ENCODE measurements at regions not wholly inside any gene's neighbourhood (a gene's known extent, or its start where the extent isn't known, plus 50 kb on each side); places are given as distances from the start of the nearest gene placed in this dataset.

DNA sequence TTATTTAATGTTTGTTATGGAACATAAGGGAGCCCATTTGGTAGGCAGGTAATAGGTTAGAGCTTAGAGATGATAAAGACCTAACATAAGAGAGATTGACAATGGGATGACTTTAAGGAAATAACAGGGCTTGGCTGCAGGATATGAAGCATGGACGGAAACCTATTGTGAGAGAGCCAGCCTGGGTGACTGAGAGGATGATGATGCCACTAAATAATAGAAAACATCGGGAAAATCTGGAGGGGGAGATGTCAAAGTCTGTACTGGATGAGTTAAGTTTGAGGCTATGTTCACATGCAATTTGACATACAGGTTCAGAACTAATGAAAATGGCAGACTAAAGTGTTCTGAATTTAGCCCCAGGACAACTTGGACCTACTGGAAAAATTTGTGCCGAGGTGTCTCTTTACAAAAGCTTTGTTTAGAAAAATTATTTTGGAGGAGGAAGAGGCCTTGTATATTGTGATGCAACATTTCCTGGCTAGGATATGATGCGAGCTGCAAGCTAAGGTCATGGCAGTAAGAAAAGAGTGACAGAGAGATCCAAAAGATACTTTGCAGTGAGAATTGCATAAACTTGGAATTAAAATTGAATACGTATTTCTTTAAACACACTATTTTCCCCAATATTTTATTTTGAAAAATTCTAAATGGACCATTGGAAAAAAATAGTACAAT is 339.3 kb upstream of the PLET1 start:
- no peak for TF ChIP-seq POLR2AphosphoS5 (IDR thresholded peaks at IDR 0.05)
- WGBS, 2 donors (ENCODE audit: low coverage in 1 of 2), result 68 to 76% methylated on average over 5 of the region's 5 CpGs
- Histone ChIP-seq H3K36me3 (no peaks in the 10 kb centered on the region), H3K27me3 (no peaks in the 10 kb centered on the region), H3K4me1 (no peaks in the 10 kb centered on the region), H3K27ac (no peak overlapping the region), H3K4me3 (no peak overlapping the region), H3K9me3 (no peaks in the 10 kb centered on the region)
- intact Hi-C loops (cut with DNase I; ENCODE audit: low total_unique reads), result no loop called here
- in situ Hi-C loops (cut with MboI; ENCODE audit: low pct_ligation_motif_present in 1 of 4, low pct_unique_long_range_greater_than_20kb in 1 of 4, low sequenced_read_pairs in 3 of 4), result loop anchor here (25.0 kb wide), 2 partner anchors 113 to 512 kb away; no protein-coding TSS in a partner anchor
- DNase-seq, result no peak

DNA sequence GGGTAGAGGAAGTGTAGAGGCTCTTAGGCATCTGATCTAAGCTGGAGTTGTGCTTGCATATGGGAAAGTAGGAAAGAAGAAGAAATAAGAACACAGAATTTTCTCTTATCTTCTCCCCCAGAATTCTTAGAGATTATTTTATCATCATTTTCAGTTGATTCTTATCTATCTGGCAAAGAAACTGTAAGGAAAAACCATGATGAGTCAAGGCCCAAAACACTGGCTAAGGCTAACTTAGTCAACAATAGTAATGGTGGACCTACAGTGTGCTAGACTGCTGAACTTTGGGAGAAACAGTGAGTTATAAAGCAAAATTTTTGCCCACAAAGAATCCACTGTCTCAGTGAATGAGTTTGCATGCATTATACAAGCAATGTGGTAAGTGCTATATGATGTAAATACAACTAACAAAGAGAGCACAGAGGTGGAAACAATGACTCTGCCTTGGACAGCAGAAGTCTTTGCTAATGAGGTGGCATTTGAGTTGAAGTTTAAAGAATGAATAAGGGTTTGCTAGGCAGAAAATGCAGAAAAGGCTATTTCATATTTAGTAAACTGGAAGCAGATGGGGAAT is 344.5 kb upstream of the PLET1 start:
- Histone ChIP-seq H3K4me3 (no peak overlapping the region), H3K27me3 (no peaks in the 10 kb centered on the region), H3K27ac (no peak overlapping the region), H3K9me3 (no peaks in the 10 kb centered on the region), H3K4me1 (no peaks in the 10 kb centered on the region), H3K36me3 (no peaks in the 10 kb centered on the region)
- DNase-seq, result no peak
- intact Hi-C loops (cut with DNase I; ENCODE audit: low total_unique reads), result no loop called here
- in situ Hi-C loops (cut with MboI; ENCODE audit: low pct_ligation_motif_present in 1 of 4, low pct_unique_long_range_greater_than_20kb in 1 of 4, low sequenced_read_pairs in 3 of 4), result no loop called here
- TF ChIP-seq, protein P1, sequence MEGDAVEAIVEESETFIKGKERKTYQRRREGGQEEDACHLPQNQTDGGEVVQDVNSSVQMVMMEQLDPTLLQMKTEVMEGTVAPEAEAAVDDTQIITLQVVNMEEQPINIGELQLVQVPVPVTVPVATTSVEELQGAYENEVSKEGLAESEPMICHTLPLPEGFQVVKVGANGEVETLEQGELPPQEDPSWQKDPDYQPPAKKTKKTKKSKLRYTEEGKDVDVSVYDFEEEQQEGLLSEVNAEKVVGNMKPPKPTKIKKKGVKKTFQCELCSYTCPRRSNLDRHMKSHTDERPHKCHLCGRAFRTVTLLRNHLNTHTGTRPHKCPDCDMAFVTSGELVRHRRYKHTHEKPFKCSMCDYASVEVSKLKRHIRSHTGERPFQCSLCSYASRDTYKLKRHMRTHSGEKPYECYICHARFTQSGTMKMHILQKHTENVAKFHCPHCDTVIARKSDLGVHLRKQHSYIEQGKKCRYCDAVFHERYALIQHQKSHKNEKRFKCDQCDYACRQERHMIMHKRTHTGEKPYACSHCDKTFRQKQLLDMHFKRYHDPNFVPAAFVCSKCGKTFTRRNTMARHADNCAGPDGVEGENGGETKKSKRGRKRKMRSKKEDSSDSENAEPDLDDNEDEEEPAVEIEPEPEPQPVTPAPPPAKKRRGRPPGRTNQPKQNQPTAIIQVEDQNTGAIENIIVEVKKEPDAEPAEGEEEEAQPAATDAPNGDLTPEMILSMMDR (IDR thresholded peaks at IDR 0.05), result no peak
- TF ChIP-seq POLR2AphosphoS5 (IDR thresholded peaks at IDR 0.05), result no peak
- no peak for TF ChIP-seq POLR2A (IDR thresholded peaks at IDR 0.05)
- TF ChIP-seq EP300 (IDR thresholded peaks at IDR 0.05; ENCODE audit: low read depth), result no peak

- Histone ChIP-seq H3K36me3 (no peaks in the 10 kb centered on the region), H3K27ac (no peak overlapping the region), H3K4me3 (no peak overlapping the region), H3K9me3 (no peaks in the 10 kb centered on the region), H3K27me3 (no peaks in the 10 kb centered on the region), H3K4me1 (peaks cover 0 to 3% (median 0%) of the 10 kb centered on the region in 4 donors)
- in situ Hi-C loops (cut with MboI; ENCODE audit: low pct_ligation_motif_present in 1 of 4, low pct_unique_long_range_greater_than_20kb in 1 of 4, low sequenced_read_pairs in 3 of 4) (no loop called here), intact Hi-C loops (cut with DNase I; ENCODE audit: low total_unique reads) (no loop called here)
- 85 to 88% methylated on average over 2 of the region's 2 CpGs for WGBS, 2 donors (ENCODE audit: low coverage in 1 of 2)
- TF ChIP-seq POLR2A (IDR thresholded peaks at IDR 0.05), result no peak
- TF ChIP-seq POLR2AphosphoS5 (IDR thresholded peaks at IDR 0.05), result no peak
- no peak for TF ChIP-seq EP300 (IDR thresholded peaks at IDR 0.05; ENCODE audit: low read depth)
- TF ChIP-seq, protein P1 (IDR thresholded peaks at IDR 0.05), result no peak
- no peak for DNase-seq
Observed at GRCh38 chr11:112606656-112607055, 346.0 kb upstream of the PLET1 start.

DNA sequence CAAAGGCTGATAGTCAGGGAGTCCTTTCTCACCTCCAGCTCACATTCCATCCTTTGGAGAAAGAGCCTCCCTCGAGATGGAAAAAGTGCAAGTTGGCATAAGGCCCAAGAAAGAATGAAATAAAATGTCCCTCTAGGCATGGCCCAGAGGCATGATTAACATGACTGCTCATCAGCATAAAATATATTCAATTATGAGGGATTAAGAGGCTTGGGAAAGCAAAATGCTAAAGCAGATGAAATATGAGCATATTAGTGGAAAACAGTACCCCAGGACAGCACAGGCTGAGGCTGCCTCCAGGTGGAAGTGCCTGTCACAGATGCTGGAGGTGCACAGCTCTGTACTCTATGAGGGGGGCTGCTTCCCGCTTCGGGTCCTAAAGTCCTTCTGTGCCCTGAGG is 347.8 kb upstream of the PLET1 start:
- Histone ChIP-seq H3K36me3 (no peaks in the 10 kb centered on the region), H3K4me3 (no peak overlapping the region), H3K27ac (no peak overlapping the region), H3K4me1 (peaks cover 0 to 14% (median 7%) of the 10 kb centered on the region in 4 donors), H3K27me3 (no peaks in the 10 kb centered on the region), H3K9me3 (no peaks in the 10 kb centered on the region)
- intact Hi-C loops (cut with DNase I; ENCODE audit: low total_unique reads), result no loop called here
- in situ Hi-C loops (cut with MboI; ENCODE audit: low pct_ligation_motif_present in 1 of 4, low pct_unique_long_range_greater_than_20kb in 1 of 4, low sequenced_read_pairs in 3 of 4), result no loop called here
- TF ChIP-seq EP300 (IDR thresholded peaks at IDR 0.05; ENCODE audit: low read depth) (no peak), POLR2A (IDR thresholded peaks at IDR 0.05) (no peak), POLR2AphosphoS5 (IDR thresholded peaks at IDR 0.05) (no peak)
- TF ChIP-seq, protein P1 (IDR thresholded peaks at IDR 0.05), result no peak
- 65 to 78% methylated on average over 3 of the region's 3 CpGs for WGBS, 2 donors (ENCODE audit: low coverage in 1 of 2)
- DNase-seq, result no peak

- TF ChIP-seq EP300 (IDR thresholded peaks at IDR 0.05; ENCODE audit: low read depth) (no peak), POLR2A (IDR thresholded peaks at IDR 0.05) (no peak), POLR2AphosphoS5 (IDR thresholded peaks at IDR 0.05) (no peak)
- TF ChIP-seq, protein P1 (IDR thresholded peaks at IDR 0.05), result no peak
- Histone ChIP-seq H3K4me1 (peaks cover 0 to 15% (median 7%) of the 10 kb centered on the region in 4 donors), H3K27me3 (no peaks in the 10 kb centered on the region), H3K4me3 (no peak overlapping the region), H3K9me3 (no peaks in the 10 kb centered on the region), H3K36me3 (no peaks in the 10 kb centered on the region), H3K27ac (no peak overlapping the region)
- in situ Hi-C loops (cut with MboI; ENCODE audit: low pct_ligation_motif_present in 1 of 4, low pct_unique_long_range_greater_than_20kb in 1 of 4, low sequenced_read_pairs in 3 of 4) (no loop called here), intact Hi-C loops (cut with DNase I; ENCODE audit: low total_unique reads) (no loop called here)
- no peak for DNase-seq
Observed at GRCh38 chr11:112610494-112610893, 349.8 kb upstream of the PLET1 start.

Measured in transverse colon (tissue), 4 donors.